Parathyroid adenoma (tissue), 2 donors: ENCODE measurements at regions not wholly inside any gene's neighbourhood (a gene's known extent, or its start where the extent isn't known, plus 50 kb on each side); places are given as distances from the start of the nearest gene placed in this dataset.

Experiments
- H2AFZ ChIP-seq: fragments of 300-600 bp; sonication (generic); one replicate; pipeline ENCODE4 v1.7.0; 2017; ENCODE audit warnings: antibody characterized with exemption, mild to moderate bottlenecking
- H3K27ac ChIP-seq: fragments of 300-600 bp; sonication (generic); one replicate; pipeline ENCODE4 v1.7.0; 2017
- H3K27me3 ChIP-seq: fragments of 300-600 bp; sonication (generic); one replicate; pipeline ENCODE4 v1.7.0; 2017; ENCODE audit warnings: low read length; ENCODE audit not compliant: control insufficient read depth, insufficient read depth
- H3K36me3 ChIP-seq: fragments of 300-600 bp; sonication (generic); one replicate; pipeline ENCODE4 v1.7.0; 2017; ENCODE audit warnings: low read length; ENCODE audit not compliant: control insufficient read depth, insufficient read depth
- H3K4me1 ChIP-seq: fragments of 300-600 bp; sonication (generic); one replicate; pipeline ENCODE4 v1.7.0; 2017; ENCODE audit warnings: control low read depth
- H3K4me2 ChIP-seq: fragments of 300-600 bp; sonication (generic); one replicate; pipeline ENCODE4 v1.7.0; 2017; ENCODE audit warnings: low read length
- H3K4me3 ChIP-seq: fragments of 300-600 bp; sonication (generic); one replicate; pipeline ENCODE4 v1.7.0; 2017; ENCODE audit warnings: low read depth, low read length
- H3K79me2 ChIP-seq: fragments of 300-600 bp; sonication (generic); one replicate; pipeline ENCODE4 v1.7.0; 2017; ENCODE audit warnings: control low read depth
- H3K9ac ChIP-seq: fragments of 300-600 bp; sonication (generic); one replicate; pipeline ENCODE4 v1.7.0; 2017; ENCODE audit warnings: mild to moderate bottlenecking
- H3K9me3 ChIP-seq: fragments of 300-600 bp; sonication (generic); one replicate; pipeline ENCODE4 v1.7.0; 2017; ENCODE audit warnings: low read length; ENCODE audit not compliant: control insufficient read depth
- TF ChIP-seq, protein P1 (sequence below): fragments of 300-600 bp; sonication (generic); IDR thresholded peaks from one replicate; pipeline ENCODE4 v1.7.0; 2017; ENCODE audit warnings: antibody characterized with exemption, mild to moderate bottlenecking
- donor health status: primary hyperparathyroidism.

GRCh38 chr16:9236319-9236718, 144.9 kb downstream of the HAPSTR1 start:
- Histone ChIP-seq H3K4me1 (no peaks in the 10 kb centered on the region), H3K27me3 (no peaks in the 10 kb centered on the region), H2AFZ (no peak overlapping the region), H3K9ac (no peak overlapping the region), H3K36me3 (no peaks in the 10 kb centered on the region), H3K27ac (no peak overlapping the region), H3K79me2 (no peaks in the 10 kb centered on the region), H3K4me3 (no peak overlapping the region), H3K4me2 (no peak overlapping the region), H3K9me3 (no peaks in the 10 kb centered on the region)
- TF ChIP-seq, protein P1, sequence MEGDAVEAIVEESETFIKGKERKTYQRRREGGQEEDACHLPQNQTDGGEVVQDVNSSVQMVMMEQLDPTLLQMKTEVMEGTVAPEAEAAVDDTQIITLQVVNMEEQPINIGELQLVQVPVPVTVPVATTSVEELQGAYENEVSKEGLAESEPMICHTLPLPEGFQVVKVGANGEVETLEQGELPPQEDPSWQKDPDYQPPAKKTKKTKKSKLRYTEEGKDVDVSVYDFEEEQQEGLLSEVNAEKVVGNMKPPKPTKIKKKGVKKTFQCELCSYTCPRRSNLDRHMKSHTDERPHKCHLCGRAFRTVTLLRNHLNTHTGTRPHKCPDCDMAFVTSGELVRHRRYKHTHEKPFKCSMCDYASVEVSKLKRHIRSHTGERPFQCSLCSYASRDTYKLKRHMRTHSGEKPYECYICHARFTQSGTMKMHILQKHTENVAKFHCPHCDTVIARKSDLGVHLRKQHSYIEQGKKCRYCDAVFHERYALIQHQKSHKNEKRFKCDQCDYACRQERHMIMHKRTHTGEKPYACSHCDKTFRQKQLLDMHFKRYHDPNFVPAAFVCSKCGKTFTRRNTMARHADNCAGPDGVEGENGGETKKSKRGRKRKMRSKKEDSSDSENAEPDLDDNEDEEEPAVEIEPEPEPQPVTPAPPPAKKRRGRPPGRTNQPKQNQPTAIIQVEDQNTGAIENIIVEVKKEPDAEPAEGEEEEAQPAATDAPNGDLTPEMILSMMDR, result no peak

DNA sequence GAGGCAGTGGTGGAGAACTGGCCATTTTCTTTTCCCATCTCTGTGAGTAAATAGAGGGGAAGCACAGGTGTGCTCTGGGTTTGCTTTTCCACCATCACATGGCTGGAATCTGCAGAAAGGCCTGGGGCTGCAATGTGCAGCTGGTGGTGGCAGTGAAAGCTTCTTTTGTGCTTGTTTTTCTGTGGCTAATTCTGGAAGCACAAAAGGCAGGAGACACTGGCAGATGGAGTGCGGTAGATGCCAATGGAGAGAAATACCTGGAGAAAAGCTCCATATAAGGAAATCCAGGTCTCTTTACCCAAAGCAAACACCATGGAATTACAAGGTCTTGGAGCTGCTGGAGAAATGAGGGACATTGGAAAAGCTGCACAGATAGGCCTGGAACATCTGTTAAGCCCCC, 146.9 kb downstream of the HAPSTR1 start:
- H3K9ac ChIP-seq, result no peak overlapping the region
- H3K27me3 ChIP-seq, result no peaks in the 10 kb centered on the region
- H3K4me2 ChIP-seq, result no peak overlapping the region
- no peaks in the 10 kb centered on the region for H3K4me1 ChIP-seq
- no peaks in the 10 kb centered on the region for H3K36me3 ChIP-seq
- no peak overlapping the region for H2AFZ ChIP-seq
- no peak overlapping the region for H3K4me3 ChIP-seq
- H3K79me2 ChIP-seq, result no peaks in the 10 kb centered on the region
- H3K9me3 ChIP-seq, result no peaks in the 10 kb centered on the region
- no peak overlapping the region for H3K27ac ChIP-seq
- TF ChIP-seq, protein P1, result no peak

DNA sequence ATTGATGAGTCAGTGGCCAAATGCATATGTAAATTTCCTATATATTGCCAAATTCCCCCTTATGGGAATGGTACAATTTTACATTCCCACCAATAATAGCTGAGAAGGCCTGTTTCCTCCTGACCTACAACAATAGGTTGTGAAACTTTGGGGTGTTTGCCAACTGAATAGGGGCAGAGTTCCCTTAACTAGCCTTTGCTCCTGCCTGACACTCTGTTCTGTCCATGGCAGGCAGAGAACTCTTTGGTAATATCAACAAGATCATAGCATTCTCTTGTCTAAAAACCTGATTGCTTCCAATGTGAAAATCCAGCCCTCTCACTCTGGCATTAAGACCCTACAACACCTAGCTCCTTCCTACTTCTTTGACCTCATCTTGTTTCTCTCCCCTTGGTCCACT, 149.7 kb downstream of the HAPSTR1 start:
- H3K4me1 ChIP-seq, result no peaks in the 10 kb centered on the region

DNA sequence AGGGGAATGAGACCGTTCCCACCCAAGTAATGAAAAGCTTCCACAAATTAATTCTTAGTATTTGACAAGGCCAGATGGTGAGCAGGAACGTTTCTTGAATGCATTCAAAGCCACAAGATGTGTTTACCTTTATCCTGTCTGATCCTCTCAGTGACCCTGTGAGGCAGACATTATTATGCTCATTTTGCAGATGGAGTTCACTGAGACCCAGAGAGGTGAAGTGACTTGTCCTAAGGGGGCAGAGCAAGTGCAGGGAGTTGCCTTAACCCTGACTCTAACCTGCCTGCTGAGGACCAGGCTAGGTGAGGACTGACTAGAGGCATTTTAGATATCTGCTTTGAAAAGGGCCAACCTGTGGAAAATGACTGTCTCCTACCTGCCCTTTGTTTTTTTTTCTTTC, 156.7 kb downstream of the HAPSTR1 start:
- H3K27ac ChIP-seq, result no peak overlapping the region
- no peaks in the 10 kb centered on the region for H3K36me3 ChIP-seq
- H3K79me2 ChIP-seq, result no peaks in the 10 kb centered on the region
- no peak overlapping the region for H3K4me3 ChIP-seq
- no peaks in the 10 kb centered on the region for H3K27me3 ChIP-seq
- H2AFZ ChIP-seq, result no peak overlapping the region
- H3K9ac ChIP-seq, result no peak overlapping the region
- H3K4me1 ChIP-seq, result no peaks in the 10 kb centered on the region
- TF ChIP-seq, protein P1, result no peak
- H3K9me3 ChIP-seq, result no peaks in the 10 kb centered on the region
- no peak overlapping the region for H3K4me2 ChIP-seq

More for the DNA sequence above, 149.7 kb downstream of the HAPSTR1 start:
- Histone ChIP-seq H3K9ac (no peak overlapping the region), H3K36me3 (no peaks in the 10 kb centered on the region), H2AFZ (no peak overlapping the region), H3K9me3 (no peaks in the 10 kb centered on the region), H3K4me3 (no peak overlapping the region), H3K4me2 (no peak overlapping the region), H3K79me2 (no peaks in the 10 kb centered on the region), H3K27me3 (no peaks in the 10 kb centered on the region), H3K27ac (no peak overlapping the region)
- TF ChIP-seq, protein P1, result no peak

DNA sequence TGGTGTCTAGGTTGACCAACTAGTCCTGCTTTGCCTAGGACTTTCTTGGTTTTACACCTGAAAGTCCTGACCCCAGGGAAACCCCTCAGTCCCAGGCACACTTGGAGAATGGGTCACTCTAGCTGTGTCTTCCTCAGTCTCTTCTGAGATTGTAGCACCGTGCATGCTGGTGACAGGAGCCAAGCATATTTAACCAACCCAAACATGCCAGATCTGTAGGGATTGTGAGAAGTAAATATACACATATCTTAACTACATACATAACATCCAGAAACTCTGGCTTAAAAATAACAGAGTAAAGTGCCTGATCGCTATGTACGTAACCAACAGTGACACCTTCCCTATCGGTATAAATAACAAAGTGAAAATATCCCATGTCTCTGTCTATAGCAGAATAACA, 158.1 kb downstream of the HAPSTR1 start:
- no peaks in the 10 kb centered on the region for H3K9me3 ChIP-seq
- no peaks in the 10 kb centered on the region for H3K79me2 ChIP-seq
- TF ChIP-seq, protein P1, result no peak
- no peaks in the 10 kb centered on the region for H3K36me3 ChIP-seq
- H3K4me2 ChIP-seq, result no peak overlapping the region
- no peaks in the 10 kb centered on the region for H3K27me3 ChIP-seq
- H2AFZ ChIP-seq, result no peak overlapping the region
- H3K4me1 ChIP-seq, result no peaks in the 10 kb centered on the region
- no peak overlapping the region for H3K9ac ChIP-seq
- no peak overlapping the region for H3K27ac ChIP-seq
- no peak overlapping the region for H3K4me3 ChIP-seq
